SW480 (cell line): ENCODE measurements at regions not wholly inside any gene's neighbourhood (a gene's known extent, or its start where the extent isn't known, plus 50 kb on each side); places are given as distances from the start of the nearest gene placed in this dataset.
"Not testable (repeated sequence)": the region's sequence is repeated elsewhere in the genome, so short reads cannot be mapped to it uniquely, and the experiment has no call there.

Experiments used
- DNase-seq: peaks from one replicate; pipeline ENCODE4 v3.0.0-alpha.2; 2016; ENCODE audit warnings: low spot score

GRCh38 chr9:110123341-110124095, 84.4 kb downstream of the C9orf152 start:
- DNase-seq, result no peak

- DNase-seq, result no peak
Measured at GRCh38 chr9:110124439-110124838, 83.5 kb downstream of the C9orf152 start.

- DNase-seq, result peak; percentile 67
Measured at GRCh38 chr9:110125207-110125751, 82.7 kb downstream of the C9orf152 start.

- no peak for DNase-seq
Measured at GRCh38 chr9:110125763-110126351, 82.1 kb downstream of the C9orf152 start.

- DNase-seq, result no peak
Measured at GRCh38 chr9:110126499-110126941, 81.4 kb downstream of the C9orf152 start.

GRCh38 chr9:110126986-110127864, 80.7 kb downstream of the C9orf152 start:
- DNase-seq, result no peak

GRCh38 chr9:110128664-110129329, 79.2 kb downstream of the C9orf152 start:
- DNase-seq, result no peak

- DNase-seq, result no peak
Measured at GRCh38 chr9:110129425-110129824, 78.5 kb downstream of the C9orf152 start.

- no peak for DNase-seq
Measured at GRCh38 chr9:110130211-110130610, 77.7 kb downstream of the C9orf152 start.

GRCh38 chr9:110130791-110131416, 77.1 kb downstream of the C9orf152 start:
- peak; percentile 18 for DNase-seq

GRCh38 chr9:110131499-110131898, 76.5 kb downstream of the C9orf152 start:
- peak; percentile 13 for DNase-seq

- DNase-seq, result not testable (repeated sequence)
Measured at GRCh38 chr9:110132531-110132930, 75.4 kb downstream of the C9orf152 start.

- DNase-seq, result no peak
Measured at GRCh38 chr9:110133059-110133458, 74.9 kb downstream of the C9orf152 start.

- DNase-seq, result no peak
Measured at GRCh38 chr9:110133608-110134210, 74.2 kb downstream of the C9orf152 start.

- DNase-seq, result no peak
Measured at GRCh38 chr9:110135846-110136245, 72.1 kb downstream of the C9orf152 start.

- no peak for DNase-seq
Measured at GRCh38 chr9:110136802-110137201, 71.2 kb downstream of the C9orf152 start.

- DNase-seq, result no peak
Measured at GRCh38 chr9:110140276-110140675, 67.7 kb downstream of the C9orf152 start.

GRCh38 chr9:110141227-110141793, 66.6 kb downstream of the C9orf152 start:
- no peak for DNase-seq

- no peak for DNase-seq
Measured at GRCh38 chr9:110142253-110142652, 65.7 kb downstream of the C9orf152 start.

- peak; percentile 13 for DNase-seq
Measured at GRCh38 chr9:110142868-110143481, 65.0 kb downstream of the C9orf152 start.
